Hematopoietic multipotent progenitor cell treated with erythropoietin and hydrocortisone succinate and interleukin-3 and kit ligand, for 15 days (in vitro differentiated cells): ENCODE measurements at regions not wholly inside any gene's neighbourhood (a gene's known extent, or its start where the extent isn't known, plus 50 kb on each side); places are given as distances from the start of the nearest gene placed in this dataset.
"Not testable (repeated sequence)": the region's sequence is repeated elsewhere in the genome, so short reads cannot be mapped to it uniquely, and the experiment has no call there.

Source experiments
- DNase-seq: peaks from one replicate; pipeline ENCODE4 v3.0.0-alpha.2; 2015; ENCODE audit warnings: low spot score

DNA sequence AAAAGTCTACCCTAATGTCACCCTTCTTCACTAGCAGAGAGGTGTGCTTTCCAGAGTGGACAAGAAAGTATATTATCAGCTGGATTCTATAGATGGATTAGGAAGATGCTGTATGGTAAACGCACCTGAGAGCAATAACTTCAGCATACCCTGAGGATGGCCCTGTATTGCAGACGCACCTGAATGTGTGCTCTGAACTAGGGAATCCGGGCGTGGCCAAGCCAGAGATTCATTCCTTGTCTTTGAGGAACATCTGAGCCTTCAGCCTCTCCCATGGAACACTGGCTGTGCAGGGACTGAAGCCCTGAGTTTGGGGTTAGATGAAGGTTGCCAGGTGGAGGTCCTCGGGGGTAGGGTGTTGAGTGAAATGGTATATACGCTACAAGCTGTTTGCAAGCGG, 66.2 kb upstream of the NFE2L3 start:
- DNase-seq = no peak

DNA sequence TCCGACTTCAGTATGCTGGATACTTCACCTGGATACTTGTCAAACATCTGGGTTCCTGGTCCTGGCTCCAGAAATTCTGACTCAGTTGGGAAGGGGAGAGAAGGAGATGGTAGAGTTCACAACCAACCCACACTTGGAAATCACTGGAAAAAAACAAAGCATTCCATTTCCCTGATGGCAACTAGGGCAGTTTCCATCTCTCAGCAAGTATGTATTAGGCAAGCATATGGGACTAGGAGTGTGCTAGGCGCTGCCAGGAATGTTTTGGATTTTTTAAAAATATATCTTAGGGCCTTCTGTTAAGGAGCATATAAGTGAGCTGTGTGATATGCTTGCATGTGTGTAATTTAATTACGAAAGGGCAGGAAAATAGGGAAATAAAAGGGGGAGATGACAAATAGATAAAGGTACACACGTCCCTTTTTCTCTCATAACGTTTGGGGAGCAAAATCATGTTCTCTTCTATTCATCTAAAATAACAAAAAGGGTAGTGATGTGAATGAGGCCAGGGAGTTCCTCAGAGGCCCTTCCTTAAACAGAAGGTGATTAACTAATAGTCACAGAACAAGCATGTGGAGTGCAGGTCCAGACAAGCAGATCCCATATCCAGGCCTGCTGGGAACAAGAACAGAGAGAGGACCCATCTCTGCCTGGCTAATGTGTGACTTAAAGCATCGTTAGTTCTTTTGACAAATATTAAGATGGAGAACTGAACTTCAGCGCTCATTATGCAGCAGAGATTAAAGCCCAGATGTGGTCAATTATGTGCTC, 64.5 kb upstream of the NFE2L3 start:
- no peak for DNase-seq

DNA sequence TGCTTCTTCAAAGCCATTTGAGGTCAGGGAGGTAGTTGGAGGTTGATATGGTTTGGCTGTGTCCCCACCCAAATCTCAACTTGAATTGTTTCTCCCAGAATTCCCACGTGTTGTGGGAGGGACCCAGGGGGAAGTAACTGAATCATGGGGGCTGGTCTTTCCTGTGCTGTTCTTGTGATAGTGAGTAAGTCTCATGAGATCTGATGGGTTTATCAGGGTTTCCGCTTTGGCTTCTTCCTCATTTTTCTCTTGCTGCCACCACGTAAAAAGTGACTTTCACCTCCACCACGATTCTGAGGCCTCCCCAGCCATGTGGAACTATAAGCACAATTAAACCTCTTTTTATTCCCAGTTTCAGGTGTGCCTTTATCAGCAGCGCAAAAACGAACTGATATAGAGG, 62.5 kb upstream of the NFE2L3 start:
- DNase-seq = not testable (repeated sequence)

DNA sequence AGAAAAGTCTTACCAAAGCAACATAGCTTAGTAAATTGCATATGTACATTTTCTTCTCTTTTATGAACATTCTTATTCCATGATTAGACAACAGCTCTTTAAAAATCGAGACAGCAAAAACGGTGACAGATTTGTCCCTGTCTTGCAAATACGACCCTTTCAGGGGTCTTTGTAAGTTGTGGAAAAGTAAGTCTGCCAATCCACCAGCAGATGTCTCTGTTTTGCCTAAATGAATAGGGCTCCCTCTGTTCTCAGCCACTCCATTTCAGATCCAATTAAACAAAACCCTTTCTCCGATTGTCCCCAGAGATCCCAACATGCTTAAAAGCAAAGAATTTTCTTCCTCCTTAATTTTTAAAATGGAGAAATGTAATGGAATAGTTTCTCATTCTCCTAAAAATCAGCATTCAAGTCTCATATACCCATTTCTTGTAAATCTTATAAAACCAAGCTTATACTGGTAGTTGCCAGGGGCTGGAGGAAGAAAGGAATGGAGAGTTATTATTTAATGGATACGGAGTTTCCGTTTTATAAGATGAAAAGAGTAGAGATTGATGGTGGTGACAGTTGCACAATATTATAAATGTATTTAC, 61.0 kb upstream of the NFE2L3 start:
- DNase-seq = peak; percentile 40

DNA sequence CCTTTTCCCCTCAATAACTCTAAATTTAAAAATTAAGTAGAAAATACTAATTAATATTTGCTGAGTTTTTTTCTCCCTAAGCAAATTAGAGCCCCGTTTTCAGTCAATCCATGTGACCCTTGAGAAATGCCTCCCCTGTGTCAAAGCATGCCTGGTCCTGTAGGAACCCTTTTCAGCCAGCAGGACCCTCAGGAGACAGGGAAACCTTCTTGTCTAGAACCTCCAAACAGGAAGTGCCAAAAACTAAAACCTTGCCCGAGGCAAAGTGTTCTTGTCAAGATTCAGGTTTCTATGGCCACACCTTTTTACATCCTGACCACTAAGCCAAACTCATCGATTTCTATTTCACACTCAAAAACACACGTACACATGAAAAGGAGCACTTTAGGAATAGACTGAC, 60.1 kb upstream of the NFE2L3 start:
- DNase-seq = no peak

DNA sequence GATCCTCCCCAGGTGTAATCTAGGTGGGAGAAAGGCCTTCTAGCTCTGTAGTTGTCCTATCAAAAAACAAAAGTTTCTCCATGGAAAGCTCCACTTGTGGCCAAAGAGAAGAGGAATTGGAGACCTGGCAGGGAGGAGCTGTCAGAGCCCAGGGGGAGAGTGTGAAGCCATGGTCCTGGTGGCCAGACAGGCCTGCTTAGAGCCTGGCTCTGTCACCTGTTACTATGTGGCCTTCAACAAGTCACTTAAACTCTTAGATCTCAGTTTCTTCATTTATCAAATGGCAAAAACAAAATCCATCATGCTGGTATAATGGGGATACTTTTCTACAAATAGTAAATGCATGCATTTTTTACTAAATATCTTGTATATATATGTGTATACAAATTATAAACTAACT, 59.0 kb upstream of the NFE2L3 start:
- DNase-seq = no peak

DNA sequence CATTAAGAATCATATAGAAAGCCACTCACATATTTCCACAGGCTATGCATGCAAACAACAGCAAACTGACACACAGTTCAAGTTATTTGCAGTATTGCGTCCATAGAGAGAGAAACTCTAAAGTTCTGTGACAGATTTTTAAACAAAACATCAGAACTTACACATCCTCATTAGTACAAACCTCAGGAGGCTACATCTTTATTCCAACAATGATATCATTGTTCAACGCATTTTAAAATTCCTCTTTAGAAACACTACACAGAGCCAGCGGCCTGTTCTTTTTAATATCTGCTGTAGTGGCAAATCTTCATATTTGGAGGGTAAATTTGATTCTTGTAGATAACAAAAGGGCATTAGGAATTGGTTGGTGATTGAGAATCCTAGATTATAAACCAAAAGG, 55.9 kb upstream of the NFE2L3 start:
- no peak for DNase-seq

DNA sequence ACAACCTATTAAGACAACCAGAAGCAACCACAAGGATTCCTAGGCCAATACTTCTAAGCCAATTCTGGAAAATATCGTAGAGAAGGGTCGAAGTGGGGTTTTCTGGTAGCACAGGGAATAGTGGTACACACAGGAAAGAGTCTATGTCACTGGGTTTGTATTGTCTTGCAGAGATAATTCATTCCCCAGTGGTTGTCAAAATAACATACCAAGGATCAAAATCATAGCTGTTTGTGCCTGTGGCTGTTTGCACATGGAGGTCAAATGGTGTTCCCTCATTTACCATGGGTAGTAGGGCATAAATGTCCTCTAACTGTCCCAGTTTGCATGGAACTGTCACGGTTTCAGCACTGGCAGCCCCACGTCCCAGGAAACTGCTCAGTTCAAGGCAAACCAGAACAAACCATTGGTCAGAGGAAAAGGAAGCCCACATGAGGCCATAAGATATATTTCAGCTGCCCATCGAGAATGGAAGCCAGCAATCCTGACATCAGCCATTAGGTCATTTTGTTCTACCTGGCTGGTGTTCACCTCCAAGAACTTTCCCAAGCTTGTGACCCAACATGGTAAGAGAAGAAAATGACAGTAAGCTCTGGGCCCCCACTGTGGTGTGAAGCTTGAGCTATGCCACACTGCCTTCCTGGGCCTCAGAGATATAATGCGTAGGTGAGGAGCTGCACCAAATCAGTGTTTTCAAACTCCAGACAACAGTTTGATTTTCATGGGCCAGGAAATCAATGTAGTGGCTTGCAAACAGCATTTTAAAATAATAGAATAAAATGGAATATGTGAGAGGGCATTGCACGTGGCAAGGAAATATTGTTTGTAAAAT, 53.9 kb upstream of the NFE2L3 start:
- no peak for DNase-seq

DNA sequence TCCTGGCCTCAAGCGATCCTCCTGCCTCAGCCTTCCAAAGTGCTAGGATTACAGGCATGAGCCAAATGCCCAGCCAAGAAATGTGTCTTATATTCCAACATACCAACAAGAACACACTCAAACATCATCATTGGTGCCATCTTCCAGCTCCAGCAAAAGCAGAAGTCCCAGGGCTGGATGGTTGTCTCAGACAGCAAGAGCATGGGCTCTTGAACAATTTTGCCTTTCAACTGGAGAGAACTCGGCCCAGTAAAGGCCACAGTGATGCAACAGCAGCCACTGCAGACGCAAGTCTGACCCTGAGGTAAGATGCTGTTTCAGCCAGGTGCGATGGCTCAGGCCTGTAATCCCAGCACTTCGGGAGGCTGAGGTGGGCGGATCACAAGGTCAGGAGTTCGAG, 52.8 kb upstream of the NFE2L3 start:
- no peak for DNase-seq

DNA sequence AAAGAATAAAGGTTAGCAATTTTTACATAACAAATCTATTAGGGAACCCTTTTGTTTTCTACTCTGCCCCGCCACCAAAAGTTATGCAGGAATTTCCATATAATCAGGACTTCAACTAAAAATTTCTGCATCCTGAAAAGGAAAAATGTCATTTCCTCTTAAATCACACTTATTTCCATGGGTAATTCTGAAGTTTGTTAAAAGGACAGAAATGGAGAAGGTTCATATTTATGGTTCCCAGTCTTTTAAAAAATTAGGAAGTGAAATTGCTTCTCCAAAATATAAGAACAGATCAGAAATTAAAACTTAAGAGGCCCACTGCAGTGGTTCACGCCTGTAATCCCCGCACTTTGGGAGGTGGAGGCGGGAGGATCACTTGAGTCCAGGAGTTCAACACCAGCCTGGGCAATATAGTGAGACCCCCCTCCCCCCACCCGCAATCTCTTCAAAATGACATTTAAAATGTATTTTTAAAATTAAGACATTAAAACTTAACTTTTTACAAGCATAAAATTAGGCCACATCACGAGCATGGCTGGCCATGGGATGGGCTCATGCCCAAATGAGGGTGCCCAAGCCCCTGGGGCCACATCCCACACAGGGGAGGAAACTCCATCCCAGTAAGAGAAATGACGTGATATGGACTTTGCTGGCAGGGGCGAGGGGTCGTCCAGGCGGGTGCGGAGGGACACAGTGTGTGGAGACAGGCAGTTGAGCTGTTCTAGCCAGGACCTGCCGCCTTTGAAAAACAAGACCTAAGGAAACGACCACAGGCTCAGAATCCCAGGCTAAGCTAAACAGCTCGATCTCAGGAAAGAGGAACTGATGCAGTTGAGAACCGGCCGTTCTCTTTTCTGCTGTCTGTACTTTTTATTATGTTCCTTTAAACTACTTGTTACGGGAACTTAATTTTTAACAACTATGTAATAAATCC, 51.3 kb upstream of the NFE2L3 start:
- no peak for DNase-seq

DNA sequence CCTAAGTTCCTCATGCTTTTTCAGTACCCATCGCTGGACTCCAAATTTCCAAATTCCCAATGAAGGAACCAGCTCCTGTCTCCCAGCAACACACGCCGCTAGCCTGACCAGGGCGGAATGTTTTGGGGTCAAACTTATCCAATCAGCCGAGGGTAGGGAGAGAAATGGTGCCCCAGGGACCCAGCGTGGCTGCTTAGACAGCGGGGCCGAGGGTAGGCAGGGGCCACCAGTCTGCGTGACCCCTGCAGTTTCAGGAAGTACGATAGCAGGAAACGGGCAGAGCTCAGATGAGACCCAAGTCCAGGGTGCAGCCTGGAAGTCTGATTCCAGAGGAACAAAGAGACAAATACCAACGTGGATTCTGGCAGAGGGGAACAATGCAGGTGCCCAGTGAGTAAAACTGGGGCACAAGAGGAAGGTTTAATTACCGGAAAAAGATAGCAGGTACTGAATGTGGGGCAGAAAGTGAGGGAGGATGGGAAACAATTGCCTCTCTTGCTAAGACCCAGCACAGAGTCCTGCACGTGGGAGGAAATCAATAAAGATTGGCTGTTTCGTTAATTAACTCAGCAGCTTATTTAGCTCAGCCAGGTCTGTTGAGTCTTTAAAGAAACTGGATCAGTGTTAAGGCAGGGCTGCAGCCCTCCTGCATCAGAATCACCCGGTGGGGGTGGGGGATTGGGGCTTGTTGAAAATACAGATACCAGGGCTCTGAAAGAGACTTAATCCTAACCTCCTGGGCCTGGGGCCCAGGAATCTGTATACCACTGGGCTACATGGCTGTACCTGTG, 50.4 kb upstream of the NFE2L3 start:
- DNase-seq = no peak

DNA sequence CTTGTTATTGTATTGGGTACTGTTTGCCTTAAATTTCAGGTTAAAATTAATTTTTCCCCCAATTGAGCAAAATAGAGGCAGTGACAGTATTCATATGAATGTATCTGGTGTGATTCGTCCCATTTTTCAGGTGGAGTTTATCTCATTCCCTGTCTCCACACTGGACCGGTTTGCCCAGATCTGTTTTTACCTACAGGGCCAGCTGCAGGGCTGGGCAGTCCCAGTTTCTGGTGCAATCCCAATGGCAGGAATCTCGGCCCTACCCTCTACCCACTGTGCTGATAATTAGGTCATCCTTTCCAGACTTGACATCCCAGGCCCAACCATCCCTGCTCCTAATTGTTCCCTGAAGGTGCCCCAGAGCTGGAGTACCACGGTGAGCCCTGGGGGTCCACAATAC, 49.8 kb upstream of the NFE2L3 start:
- DNase-seq = no peak
